HuH-7 (cell line): ENCODE measurements at regions not wholly inside any gene's neighbourhood (a gene's known extent, or its start where the extent isn't known, plus 50 kb on each side); places are given as distances from the start of the nearest gene placed in this dataset.
"Not testable (repeated sequence)": the region's sequence is repeated elsewhere in the genome, so short reads cannot be mapped to it uniquely, and the experiment has no call there.

Experiments used
- DNase-seq: peaks from one replicate; pipeline ENCODE4 v3.0.0; 2011; ENCODE audit warnings: low spot score

DNA sequence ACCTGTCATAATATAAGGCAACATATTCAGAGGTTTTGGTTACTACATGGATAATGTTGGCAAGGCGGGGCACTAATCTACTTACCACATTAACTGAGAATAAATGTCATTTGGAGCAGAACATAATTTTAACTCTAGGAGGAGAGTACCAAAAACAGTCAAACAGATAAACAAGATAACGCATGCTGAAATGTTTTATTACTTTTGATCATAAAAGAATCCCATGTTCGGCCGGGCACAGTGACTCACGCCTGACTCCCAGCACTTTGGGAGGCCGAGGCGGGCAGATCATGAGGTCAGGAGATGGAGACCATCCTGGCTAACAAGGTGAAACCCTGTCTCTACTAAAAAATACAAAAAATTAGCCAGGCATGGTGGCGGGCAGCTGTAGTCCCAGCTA is 173.8 kb upstream of the NUDT12 start:
- DNase-seq = not testable (repeated sequence)

- DNase-seq = no peak
These were observed 161.7 kb upstream of the NUDT12 start for GRCh38 chr5:103724271-103724670.

GRCh38 chr5:103721183-103721582 is 158.6 kb upstream of the NUDT12 start:
- no peak for DNase-seq

DNA sequence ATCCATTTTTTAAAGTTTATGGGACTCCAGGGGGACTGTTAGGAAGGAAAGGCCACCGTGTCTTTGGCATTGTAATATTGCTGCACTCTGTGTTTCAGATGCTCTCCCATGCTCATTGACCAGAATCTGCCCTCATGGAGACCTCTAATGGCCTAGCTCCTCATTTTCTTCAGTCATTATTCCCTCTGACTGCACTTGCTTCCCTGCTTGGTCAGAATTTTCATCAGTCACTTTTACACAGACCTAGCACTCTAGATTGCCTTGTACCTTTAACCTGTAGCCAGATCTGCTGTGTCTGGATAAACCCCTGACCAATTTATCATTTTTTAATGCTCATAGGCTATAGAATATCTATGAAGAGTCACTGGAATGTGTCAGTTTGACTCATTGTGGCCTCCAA is 155.5 kb upstream of the NUDT12 start:
- DNase-seq = no peak

- DNase-seq = no peak
These were observed 146.0 kb upstream of the NUDT12 start for GRCh38 chr5:103708601-103709000.

DNA sequence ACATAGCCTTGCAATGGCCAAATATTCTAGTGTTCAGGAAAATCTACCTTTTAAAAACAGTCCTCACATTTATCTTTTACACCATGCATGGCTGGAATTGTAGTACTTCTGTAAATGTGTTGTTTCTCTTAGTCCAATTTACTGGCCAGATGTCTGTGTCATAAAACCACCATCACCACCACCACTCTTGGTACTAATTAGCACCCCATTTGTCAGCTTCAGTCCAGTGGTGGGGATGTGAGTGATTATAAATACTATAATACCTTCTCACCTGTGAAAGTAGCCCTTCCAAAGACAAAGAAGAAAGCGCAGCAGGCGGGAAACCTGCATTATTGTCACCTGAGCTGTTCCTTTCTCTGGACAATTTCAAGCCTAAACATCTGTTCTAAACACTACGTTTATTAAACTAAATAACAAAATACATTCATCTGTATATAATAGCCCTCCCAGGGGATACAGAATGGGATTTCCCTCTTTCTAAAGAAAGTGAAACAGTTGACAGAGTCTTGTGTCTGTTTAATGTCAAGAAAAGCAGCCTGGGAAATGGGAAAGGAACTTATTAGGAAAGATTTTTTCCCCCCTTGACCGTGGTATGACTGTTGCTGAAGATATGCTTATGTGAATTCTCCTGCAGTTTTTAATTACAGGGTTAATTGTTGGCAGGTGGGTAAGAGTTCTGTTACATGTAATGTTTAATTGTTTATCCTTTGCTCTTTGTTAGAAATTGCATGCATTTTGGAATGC is 144.5 kb upstream of the NUDT12 start:
- DNase-seq = no peak

DNA sequence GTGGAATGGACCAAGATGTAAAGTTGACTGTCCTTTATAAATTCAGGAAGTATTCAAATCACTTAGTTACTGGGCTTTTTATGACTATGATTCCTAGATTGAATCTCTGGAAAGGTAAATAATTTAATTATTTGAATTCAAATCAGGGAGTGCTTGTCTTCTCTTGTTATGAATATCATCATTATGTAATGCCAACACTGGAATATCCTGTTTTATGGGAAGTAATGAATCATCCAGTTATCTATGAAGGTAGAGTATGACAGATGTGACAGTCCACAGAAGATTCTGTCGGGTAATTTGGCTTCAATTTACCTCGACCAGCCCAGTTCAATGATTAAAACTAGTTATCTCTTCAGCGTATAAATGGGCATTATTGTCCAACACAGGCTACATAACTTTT is 141.0 kb upstream of the NUDT12 start:
- no peak for DNase-seq

- DNase-seq = no peak
These were observed 130.9 kb upstream of the NUDT12 start for GRCh38 chr5:103693517-103693916.

DNA sequence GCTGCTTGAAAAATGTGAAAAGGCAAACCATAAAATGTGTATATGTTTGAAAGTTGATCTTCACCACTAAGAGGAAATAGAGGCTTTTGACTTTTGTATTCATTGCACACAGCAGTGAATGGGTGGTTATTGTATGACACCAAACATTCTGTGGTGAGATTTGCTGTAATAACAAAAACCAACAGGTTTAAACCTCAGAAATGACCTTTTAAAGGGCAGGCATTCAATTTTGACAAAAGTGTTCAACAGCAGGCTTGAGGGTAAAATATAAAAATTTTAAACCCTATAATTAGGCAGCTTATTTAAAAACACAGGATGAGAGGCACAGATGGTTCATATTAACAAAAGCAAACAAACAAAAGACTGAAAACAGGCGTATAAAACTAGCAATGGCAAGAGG is 128.1 kb upstream of the NUDT12 start:
- DNase-seq = no peak

- no peak for DNase-seq
These were observed 117.3 kb upstream of the NUDT12 start for GRCh38 chr5:103679873-103680272.

GRCh38 chr5:103676198-103676597 is 113.6 kb upstream of the NUDT12 start:
- DNase-seq = not testable (repeated sequence)

DNA sequence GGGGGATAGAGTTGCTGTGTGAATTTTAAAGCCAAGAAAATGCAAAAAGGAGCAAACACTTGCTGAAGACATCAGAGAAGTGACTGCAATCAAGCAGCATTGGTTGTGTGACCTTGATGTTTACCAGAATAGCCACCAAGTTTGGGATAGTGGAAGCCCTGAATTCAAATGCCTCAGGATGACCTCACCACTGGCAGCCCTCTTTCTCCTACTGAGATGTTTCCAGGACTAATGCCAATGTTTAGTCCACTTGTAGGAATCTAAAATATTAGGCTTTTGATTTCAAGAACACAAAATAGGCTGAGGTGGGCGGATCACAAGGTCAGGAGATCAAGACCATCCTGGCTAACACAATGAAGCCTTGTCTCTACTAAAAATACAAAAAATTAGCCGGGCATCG is 112.2 kb upstream of the NUDT12 start:
- no peak for DNase-seq

DNA sequence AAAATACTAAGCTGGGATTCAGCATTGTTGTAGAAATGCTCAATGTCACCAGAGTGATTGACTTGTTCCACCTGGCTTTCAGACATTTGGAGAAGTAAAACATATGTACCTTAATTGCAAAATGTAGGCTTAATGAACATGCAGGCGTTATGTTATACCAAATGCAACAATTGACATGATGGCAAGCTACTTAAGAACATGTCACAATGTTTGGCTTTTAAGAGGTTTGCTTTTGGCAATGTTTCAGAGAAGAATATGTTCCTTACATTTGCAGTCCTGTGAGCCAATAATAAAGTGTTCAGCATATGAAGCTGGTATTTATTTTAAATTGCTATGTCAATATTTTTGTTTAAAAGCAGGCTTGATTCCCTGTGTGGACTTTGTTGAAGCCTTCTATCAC is 111.7 kb upstream of the NUDT12 start:
- DNase-seq = no peak

GRCh38 chr5:103669615-103670014 is 107.0 kb upstream of the NUDT12 start:
- DNase-seq = no peak

DNA sequence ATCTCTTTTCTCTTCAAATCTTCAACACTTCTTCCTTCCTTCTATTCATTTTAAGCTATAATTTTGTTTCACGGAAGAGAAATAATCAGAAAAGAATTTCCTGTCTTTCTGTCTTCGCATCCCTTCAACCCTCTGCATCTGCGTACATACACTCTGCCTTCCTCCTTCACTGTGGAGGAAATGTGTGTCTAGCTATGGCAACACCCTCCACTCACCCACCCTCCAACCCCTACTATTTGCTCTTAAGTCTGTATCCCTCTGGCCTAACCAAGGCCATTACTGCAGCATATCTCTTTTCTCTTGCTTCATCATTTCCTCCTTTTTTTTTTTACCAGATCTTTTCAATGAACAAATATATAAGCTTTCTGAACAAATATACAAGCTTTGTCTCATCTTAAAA is 105.7 kb upstream of the NUDT12 start:
- DNase-seq = no peak

DNA sequence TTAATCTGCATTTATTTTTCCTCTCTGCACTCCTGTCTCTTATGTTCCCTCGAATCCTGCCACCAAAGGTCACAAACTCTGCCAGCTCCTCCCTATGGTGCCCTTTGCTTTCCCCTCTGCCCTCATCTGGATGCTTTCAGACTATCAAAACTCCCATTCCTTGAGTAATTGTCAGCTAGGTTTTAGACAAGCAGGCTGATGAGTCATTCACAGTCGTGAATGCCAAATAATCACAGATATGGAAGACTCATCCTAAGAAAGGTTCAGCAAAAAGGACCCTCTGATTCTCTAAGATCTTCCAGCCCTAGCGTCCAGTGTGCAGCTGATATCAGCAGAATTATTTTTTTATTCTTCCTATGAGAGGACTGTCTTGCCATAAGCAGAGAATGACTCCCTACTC is 104.5 kb upstream of the NUDT12 start:
- DNase-seq = no peak

DNA sequence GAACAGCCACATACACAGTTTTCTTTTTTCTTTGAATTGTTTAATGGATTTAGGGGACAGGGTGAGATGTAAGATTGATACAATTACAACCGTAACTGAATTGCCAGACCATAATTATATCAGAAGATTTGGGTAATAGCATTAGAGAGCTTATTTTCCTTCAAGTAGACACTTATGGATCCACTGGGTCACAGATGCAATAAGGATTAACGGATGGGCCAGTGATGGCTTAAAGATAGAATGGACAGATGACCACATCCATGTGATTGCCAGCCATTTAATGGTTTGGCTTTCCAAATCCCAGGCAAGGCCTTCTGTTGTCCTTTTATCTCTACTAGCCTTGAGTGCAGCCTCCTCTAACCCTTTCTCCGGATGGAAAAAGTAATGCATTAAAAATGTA is 94.7 kb upstream of the NUDT12 start:
- DNase-seq = no peak

DNA sequence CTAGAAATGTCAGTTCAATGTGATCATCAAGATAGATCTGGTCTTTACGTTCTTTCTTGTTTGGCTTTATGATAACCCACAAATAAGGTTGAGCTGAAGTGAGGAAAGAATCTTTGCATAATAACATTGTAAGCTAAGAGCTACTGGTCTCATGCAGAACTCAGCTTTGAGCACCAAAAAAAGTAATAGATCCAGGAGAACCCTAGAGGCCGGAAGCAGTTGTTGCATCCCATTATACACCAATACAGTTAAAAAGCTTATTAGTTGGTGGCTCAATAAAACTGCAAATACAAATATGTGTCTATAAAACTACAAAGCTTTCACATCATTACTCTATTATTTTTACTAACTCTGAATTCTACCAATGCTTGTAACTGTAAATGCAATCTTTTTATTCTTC is 85.5 kb upstream of the NUDT12 start:
- DNase-seq = no peak

DNA sequence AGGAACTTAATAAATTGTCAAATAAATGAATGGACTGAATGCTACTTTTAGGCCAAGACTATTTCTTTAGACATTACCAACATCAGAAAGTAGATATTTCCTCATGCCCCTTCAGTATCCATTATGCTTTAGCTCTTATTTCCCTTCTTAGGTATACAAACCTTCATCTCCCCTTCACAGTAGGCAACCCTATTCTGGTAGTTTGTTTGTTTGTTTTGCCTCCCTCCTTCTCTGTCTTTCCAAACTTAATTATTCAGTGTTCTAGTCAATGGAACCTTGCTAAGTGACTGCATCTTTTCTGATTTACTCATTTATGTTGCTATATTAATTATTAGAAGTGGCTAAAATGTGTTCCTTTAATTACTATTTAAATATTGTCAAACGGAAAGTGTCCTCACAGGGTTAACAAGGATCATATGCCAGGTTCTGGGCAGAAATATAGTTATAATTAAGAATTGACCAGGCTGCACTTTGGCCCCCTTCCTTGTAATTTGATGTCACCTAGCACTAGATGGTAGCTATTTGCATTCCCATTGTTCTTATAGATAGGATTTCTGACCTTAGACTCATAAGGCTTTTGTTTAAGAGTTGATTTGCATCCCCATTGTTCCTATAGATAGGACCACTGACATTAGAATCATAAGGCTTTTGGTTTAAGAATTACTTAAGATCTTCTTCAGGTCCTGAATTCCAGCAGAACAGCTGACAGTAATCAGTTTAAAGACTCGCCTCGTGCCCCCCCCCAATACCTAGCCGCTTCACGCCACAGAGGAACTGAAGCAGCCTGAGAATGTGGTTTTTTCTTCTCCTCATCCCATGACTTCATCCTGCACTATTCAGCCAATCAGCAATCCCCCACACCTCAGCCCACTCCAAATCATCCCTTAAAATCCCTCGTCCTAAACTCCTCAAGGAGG is 84.4 kb upstream of the NUDT12 start:
- DNase-seq = no peak

- no peak for DNase-seq
These were observed 83.2 kb upstream of the NUDT12 start for GRCh38 chr5:103645816-103646215.

DNA sequence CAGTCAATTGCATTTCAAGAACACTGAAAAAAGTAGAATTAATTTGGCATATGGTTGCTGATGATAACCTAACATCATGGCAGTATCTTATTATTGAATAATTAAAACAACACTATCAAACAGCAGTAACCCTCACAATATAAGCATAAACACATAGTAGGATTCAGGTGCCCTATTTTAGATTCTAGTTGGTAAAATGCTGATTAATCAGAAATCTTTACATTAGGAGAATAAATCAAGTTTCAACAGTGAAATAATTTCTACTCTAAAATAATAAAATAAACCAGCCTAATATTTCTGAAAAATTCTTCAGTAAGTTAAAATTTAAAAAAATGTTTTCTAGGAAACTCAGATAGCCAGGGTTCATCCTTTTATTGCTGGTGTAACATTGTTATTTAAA is 76.4 kb upstream of the NUDT12 start:
- DNase-seq = no peak

DNA sequence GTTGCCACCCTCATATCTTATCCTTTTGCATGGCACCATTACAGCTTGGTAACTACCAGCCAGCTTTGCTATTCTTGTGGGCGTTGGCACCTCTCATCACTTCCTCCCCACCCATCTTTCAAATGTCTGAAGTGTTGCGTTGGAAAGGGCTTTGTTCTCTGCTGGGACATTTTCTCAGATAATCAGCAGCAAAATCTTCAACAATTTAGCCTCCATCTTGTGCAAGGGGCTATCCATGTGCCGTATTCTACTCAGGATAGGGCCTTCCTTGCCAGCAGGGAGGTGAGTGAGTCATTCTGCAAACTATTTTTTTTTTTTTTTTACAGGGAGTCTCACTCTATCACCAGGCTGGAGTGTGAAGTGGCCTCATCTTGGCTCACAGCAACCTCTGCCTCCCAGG is 62.1 kb upstream of the NUDT12 start:
- no peak for DNase-seq

GRCh38 chr5:103624035-103624480 is 61.5 kb upstream of the NUDT12 start:
- DNase-seq = no peak
